Endothelial cell of umbilical vein (primary cell): ENCODE measurements at regions not wholly inside any gene's neighbourhood (a gene's known extent, or its start where the extent isn't known, plus 50 kb on each side); places are given as distances from the start of the nearest gene placed in this dataset.

ENCODE experiments used
- BruUV-seq: library from RNA; stranded (reverse); fragments of 400-500 nt; replicated peaks from 2 replicates; lab custom pipeline; 2021; lab: Mats Ljungman, UMichigan
- CTCF ChIA-PET: fragments of 300-600, 350-600 bp; sonication (Branson Sonifier 250); formaldehyde crosslinking; loops from one replicate; lab custom pipeline; 2021; ENCODE audit warnings: antibody characterized with exemption, inconsistent platforms; lab: Charles Lee
- POLR2A ChIA-PET: fragments of 300-600, 350-600 bp; sonication (Branson Sonifier 250); formaldehyde crosslinking; loops from one replicate; lab custom pipeline; 2021; ENCODE audit warnings: antibody characterized with exemption, inconsistent platforms; lab: Charles Lee
- DNase-seq: peaks from one replicate; pipeline ENCODE4 v3.0.0-alpha.2; 2011; ENCODE audit warnings: low read depth, low spot score
- FAIRE-seq: peaks from 2 replicates; lab custom pipeline; 2011; peaks lifted over from hg19 to GRCh38; lab: Jason Lieb, UNC
- H2AFZ ChIP-seq: 2 replicates; pipeline ENCODE4 v1.6.0; 2012; ENCODE audit warnings: low read depth, low read length, control low read depth, inconsistent platforms
- H3K27ac ChIP-seq: 2 replicates; pipeline ENCODE4 v1.5.1; 2011; ENCODE audit warnings: low read depth, mild to moderate bottlenecking, control low read depth, low read length, moderate library complexity; ENCODE audit not compliant: insufficient read depth
- H3K27me3 ChIP-seq, 2 experiments: 2 replicates each; pipeline versions ENCODE4 v1.6.0 to v1.6.1; 2011; ENCODE audit warnings: low read length in 2 of 2, mixed read lengths in 1 of 2; ENCODE audit not compliant: control insufficient read depth in 2 of 2, insufficient read depth in 2 of 2
- H3K36me3 ChIP-seq, 2 experiments: 2 replicates in 1 of 2; 3 replicates in 1 of 2; pipeline ENCODE4 v1.5.1; 2011; ENCODE audit warnings: low read length in 2 of 2, mild to moderate bottlenecking in 1 of 2, moderate library complexity in 1 of 2; ENCODE audit not compliant: control insufficient read depth in 2 of 2, insufficient read depth in 2 of 2; ENCODE audit errors: extremely low read depth in 1 of 2
- H3K4me1 ChIP-seq: 3 replicates; pipeline ENCODE4 v1.5.1; 2011; ENCODE audit warnings: mild to moderate bottlenecking, low read length; ENCODE audit not compliant: control insufficient read depth, insufficient read depth; ENCODE audit errors: extremely low read depth
- H3K4me2 ChIP-seq: 2 replicates; pipeline ENCODE4 v1.6.1; 2011; ENCODE audit warnings: low read length, control low read depth, mixed read lengths; ENCODE audit not compliant: insufficient read depth
- H3K4me3 ChIP-seq, 3 experiments: fragments of 200-600 bp in 1 of 3; sonication (generic), shearing (Covaris generic) in 1 of 3; replicated peaks in 1 of 3; 2 replicates each; pipeline ENCODE4 v1.5.1; 2011 to 2016; ENCODE audit warnings: control low read depth in 3 of 3, low read length in 3 of 3, mild to moderate bottlenecking in 2 of 3, inconsistent platforms in 1 of 3, low read depth in 1 of 3, moderate library complexity in 1 of 3; ENCODE audit not compliant: insufficient read depth in 1 of 3
- H3K79me2 ChIP-seq: 2 replicates; pipeline ENCODE4 v1.6.0; 2012; ENCODE audit warnings: low read length, inconsistent platforms; ENCODE audit not compliant: control insufficient read depth, insufficient read depth
- H3K9ac ChIP-seq: replicated peaks from 2 replicates; pipeline ENCODE3; 2011; ENCODE audit warnings: low read length, control low read depth; ENCODE audit not compliant: insufficient read depth; ENCODE audit errors: extremely low read depth
- H3K9me1 ChIP-seq: replicated peaks from 3 replicates; pipeline ENCODE4 v1.6.0; 2011; ENCODE audit warnings: mild to moderate bottlenecking, low read length; ENCODE audit not compliant: control insufficient read depth, insufficient read depth; ENCODE audit errors: extremely low read depth
- H3K9me3 ChIP-seq: replicated peaks from 2 replicates; pipeline ENCODE4 v1.5.1; 2012; ENCODE audit warnings: low read length, inconsistent platforms; ENCODE audit not compliant: control insufficient read depth, insufficient read depth
- H4K20me1 ChIP-seq: replicated peaks from 2 replicates; pipeline ENCODE3; 2011; ENCODE audit warnings: mild to moderate bottlenecking, low read length; ENCODE audit not compliant: control insufficient read depth, insufficient read depth; ENCODE audit errors: extremely low read depth
- EZH2 ChIP-seq: IDR thresholded peaks from 2 replicates; pipeline ENCODE4 v1.6.1; 2012; ENCODE audit warnings: borderline replicate concordance, low read depth, mild to moderate bottlenecking, moderate library complexity, low read length, inconsistent platforms; ENCODE audit not compliant: severe bottlenecking
- FOS ChIP-seq: IDR thresholded peaks from 2 replicates; pipeline ENCODE4 v1.6.1; 2011; ENCODE audit warnings: mild to moderate bottlenecking, low read length, moderate library complexity, borderline replicate concordance; ENCODE audit not compliant: insufficient read depth
- GATA2 ChIP-seq: IDR thresholded peaks from 2 replicates; pipeline ENCODE4 v1.7.0; 2011; ENCODE audit warnings: low read depth, mild to moderate bottlenecking, moderate library complexity, mixed read lengths, low read length; ENCODE audit not compliant: insufficient read length, insufficient read depth
- JUN ChIP-seq: IDR thresholded peaks from 2 replicates; pipeline ENCODE4 v1.6.1; 2011; ENCODE audit warnings: borderline replicate concordance, low read depth; ENCODE audit not compliant: insufficient read length, insufficient read depth
- MYC ChIP-seq: IDR thresholded peaks from one replicate; pipeline ENCODE4 v1.6.1; 2011; ENCODE audit warnings: mild to moderate bottlenecking, low read depth, low read length
- POLR2A ChIP-seq: IDR thresholded peaks from 2 replicates; pipeline ENCODE4 v1.6.1; 2012; ENCODE audit warnings: low read depth, mild to moderate bottlenecking, control low read depth, low read length
- POLR2AphosphoS5 ChIP-seq: IDR thresholded peaks from 2 replicates; pipeline ENCODE4 v1.6.1; 2012; ENCODE audit warnings: low read depth, mild to moderate bottlenecking, control low read depth, low read length, moderate library complexity; ENCODE audit not compliant: insufficient read depth
- dilution Hi-C: fragments of 300-500 bp; cut with MboI; formaldehyde crosslinking; loops from one replicate; pipeline ENCODE4 v1.15.0; 2019; ENCODE audit warnings: low sequenced_read_pairs; ENCODE audit not compliant: extremely low pct_ligation_motif_present
- intact Hi-C: fragments of 100-400 bp; cut with micrococcal nuclease; formaldehyde crosslinking; loops from one replicate; pipeline ENCODE4 v1.10.0; 2022
- TF ChIP-seq, protein P1 (sequence below), 2 donors: IDR thresholded peaks; 1 replicate in 1 of 2; 2 replicates in 1 of 2; pipeline ENCODE4 v1.5.1; 2011; ENCODE audit warnings: low read length in 2 of 2, mild to moderate bottlenecking in 2 of 2, moderate library complexity in 2 of 2, control low read depth in 1 of 2, inconsistent platforms in 1 of 2, low read depth in 1 of 2; ENCODE audit not compliant: insufficient read depth in 1 of 2; ENCODE audit errors: extremely low read depth in 1 of 2
- TF ChIP-seq, protein P2 (sequence below): IDR thresholded peaks from 2 replicates; pipeline ENCODE4 v1.6.1; 2011; ENCODE audit not compliant: insufficient read depth, insufficient read length

DNA sequence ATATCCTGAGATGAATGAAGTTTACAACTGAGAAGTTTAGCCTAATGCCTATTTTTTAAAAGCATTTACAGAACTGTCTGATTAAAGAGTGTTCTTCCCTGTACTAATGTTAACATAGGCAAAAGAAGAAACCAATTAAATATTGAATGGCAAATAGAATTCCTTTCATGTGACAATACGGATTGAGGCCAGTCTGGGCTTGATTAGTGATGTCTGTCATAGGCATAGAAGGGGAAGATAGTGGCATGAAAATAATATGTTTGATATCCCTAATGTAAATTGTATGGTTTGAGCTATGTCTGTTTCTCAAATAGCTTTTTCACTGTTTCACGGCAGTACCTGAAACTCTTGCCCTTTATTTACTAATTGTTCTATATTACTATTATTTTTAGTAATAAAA lies 443.1 kb upstream of the CLINT1 start:
- H3K27ac ChIP-seq, result no peak overlapping the region
- FAIRE-seq (no peak), DNase-seq (no peak)
- H2AFZ ChIP-seq, result no peak overlapping the region
- no peaks in the 10 kb centered on the region for H4K20me1 ChIP-seq
- dilution Hi-C loops (no loop called here), intact Hi-C loops (no loop called here)
- BruUV-seq, result no TSS peak
- H3K9me3 ChIP-seq, result no peaks in the 10 kb centered on the region
- no peaks in the 10 kb centered on the region for H3K36me3 ChIP-seq
- H3K4me2 ChIP-seq, result no peak overlapping the region
- no peaks in the 10 kb centered on the region for H3K9me1 ChIP-seq
- H3K4me1 ChIP-seq, result no peaks in the 10 kb centered on the region
- POLR2A ChIA-PET, result no interaction called here
- CTCF ChIA-PET, result no interaction called here
- H3K27me3 ChIP-seq, result no peaks in the 10 kb centered on the region
- TF ChIP-seq MYC (no peak), GATA2 (no peak), JUN (no peak), POLR2AphosphoS5 (no peak), FOS (no peak), EZH2 (no peak), POLR2A (no peak)
- TF ChIP-seq, protein P1, sequence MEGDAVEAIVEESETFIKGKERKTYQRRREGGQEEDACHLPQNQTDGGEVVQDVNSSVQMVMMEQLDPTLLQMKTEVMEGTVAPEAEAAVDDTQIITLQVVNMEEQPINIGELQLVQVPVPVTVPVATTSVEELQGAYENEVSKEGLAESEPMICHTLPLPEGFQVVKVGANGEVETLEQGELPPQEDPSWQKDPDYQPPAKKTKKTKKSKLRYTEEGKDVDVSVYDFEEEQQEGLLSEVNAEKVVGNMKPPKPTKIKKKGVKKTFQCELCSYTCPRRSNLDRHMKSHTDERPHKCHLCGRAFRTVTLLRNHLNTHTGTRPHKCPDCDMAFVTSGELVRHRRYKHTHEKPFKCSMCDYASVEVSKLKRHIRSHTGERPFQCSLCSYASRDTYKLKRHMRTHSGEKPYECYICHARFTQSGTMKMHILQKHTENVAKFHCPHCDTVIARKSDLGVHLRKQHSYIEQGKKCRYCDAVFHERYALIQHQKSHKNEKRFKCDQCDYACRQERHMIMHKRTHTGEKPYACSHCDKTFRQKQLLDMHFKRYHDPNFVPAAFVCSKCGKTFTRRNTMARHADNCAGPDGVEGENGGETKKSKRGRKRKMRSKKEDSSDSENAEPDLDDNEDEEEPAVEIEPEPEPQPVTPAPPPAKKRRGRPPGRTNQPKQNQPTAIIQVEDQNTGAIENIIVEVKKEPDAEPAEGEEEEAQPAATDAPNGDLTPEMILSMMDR (IDR thresholded peaks at IDR 0.05; ENCODE audit: extremely low read depth in 1 of 2, insufficient read depth in 1 of 2, low read depth in 1 of 2, low read length in 2 of 2), result no peak
- TF ChIP-seq, protein P2, sequence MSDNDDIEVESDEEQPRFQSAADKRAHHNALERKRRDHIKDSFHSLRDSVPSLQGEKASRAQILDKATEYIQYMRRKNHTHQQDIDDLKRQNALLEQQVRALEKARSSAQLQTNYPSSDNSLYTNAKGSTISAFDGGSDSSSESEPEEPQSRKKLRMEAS, result no peak
- no peak overlapping the region for H3K4me3 ChIP-seq
- H3K9ac ChIP-seq, result no peak overlapping the region
- no peaks in the 10 kb centered on the region for H3K79me2 ChIP-seq
